ENCODE measurements at regions not wholly inside any gene's neighbourhood (a gene's known extent, or its start where the extent isn't known, plus 50 kb on each side); places are given as distances from the start of the nearest gene placed in this dataset.
"Not testable (repeated sequence)": the region's sequence is repeated elsewhere in the genome, so short reads cannot be mapped to it uniquely, and the experiment has no call there.

- no peak for DNase-seq
These were observed 342.8 kb downstream of the EIPR1 start for GRCh38 chr2:3034856-3035255.

- no peak for DNase-seq
These were observed 343.2 kb downstream of the EIPR1 start for GRCh38 chr2:3034396-3034795.

- no peak for DNase-seq
These were observed 344.3 kb downstream of the EIPR1 start for GRCh38 chr2:3033315-3033714.

- not testable (repeated sequence) for DNase-seq
These were observed 346.8 kb downstream of the EIPR1 start for GRCh38 chr2:3030791-3031190.

GRCh38 chr2:3025984-3026383 lies 351.6 kb downstream of the EIPR1 start:
- DNase-seq, result no peak

GRCh38 chr2:3025261-3025660 lies 352.4 kb downstream of the EIPR1 start:
- no peak for DNase-seq

GRCh38 chr2:3024401-3024935 lies 353.1 kb downstream of the EIPR1 start:
- DNase-seq, result no peak

GRCh38 chr2:3023531-3023930 lies 354.1 kb downstream of the EIPR1 start:
- DNase-seq, result no peak

GRCh38 chr2:3022841-3023372 lies 354.7 kb downstream of the EIPR1 start:
- DNase-seq, result no peak

- DNase-seq, result no peak
These were observed 355.9 kb downstream of the EIPR1 start for GRCh38 chr2:3021720-3022119.

- DNase-seq, result no peak
These were observed 367.6 kb downstream of the EIPR1 start for GRCh38 chr2:3010001-3010400.

- DNase-seq, result no peak
These were observed 368.1 kb downstream of the EIPR1 start for GRCh38 chr2:3009483-3009882.

GRCh38 chr2:3009005-3009404 lies 368.6 kb downstream of the EIPR1 start:
- no peak for DNase-seq

GRCh38 chr2:3008561-3008960 lies 369.1 kb downstream of the EIPR1 start:
- DNase-seq, result no peak

GRCh38 chr2:3007135-3007534 lies 370.5 kb downstream of the EIPR1 start:
- no peak for DNase-seq

- DNase-seq, result no peak
These were observed 371.6 kb downstream of the EIPR1 start for GRCh38 chr2:3005859-3006501.

GRCh38 chr2:3001615-3002560 lies 375.7 kb downstream of the EIPR1 start:
- DNase-seq, result no peak

GRCh38 chr2:3000968-3001367 lies 376.6 kb downstream of the EIPR1 start:
- no peak for DNase-seq

- no peak for DNase-seq
These were observed 377.5 kb downstream of the EIPR1 start for GRCh38 chr2:3000125-3000524.

- no peak for DNase-seq
These were observed 378.6 kb downstream of the EIPR1 start for GRCh38 chr2:2998971-2999370.

- no peak for DNase-seq
These were observed 384.4 kb downstream of the EIPR1 start for GRCh38 chr2:2993172-2993692.

- no peak for DNase-seq
These were observed 385.0 kb downstream of the EIPR1 start for GRCh38 chr2:2992634-2993033.

- no peak for DNase-seq
These were observed 392.6 kb downstream of the EIPR1 start for GRCh38 chr2:2985020-2985419.

GRCh38 chr2:2981000-2981399 lies 396.6 kb downstream of the EIPR1 start:
- DNase-seq, result no peak

All from CD4-positive, alpha-beta T cell treated with Interleukin-12 subunit alpha and Interleukin-12 subunit beta, for 1 hour (primary cell).